ENCODE measurements at regions not wholly inside any gene's neighbourhood (a gene's known extent, or its start where the extent isn't known, plus 50 kb on each side); places are given as distances from the start of the nearest gene placed in this dataset.

DNA sequence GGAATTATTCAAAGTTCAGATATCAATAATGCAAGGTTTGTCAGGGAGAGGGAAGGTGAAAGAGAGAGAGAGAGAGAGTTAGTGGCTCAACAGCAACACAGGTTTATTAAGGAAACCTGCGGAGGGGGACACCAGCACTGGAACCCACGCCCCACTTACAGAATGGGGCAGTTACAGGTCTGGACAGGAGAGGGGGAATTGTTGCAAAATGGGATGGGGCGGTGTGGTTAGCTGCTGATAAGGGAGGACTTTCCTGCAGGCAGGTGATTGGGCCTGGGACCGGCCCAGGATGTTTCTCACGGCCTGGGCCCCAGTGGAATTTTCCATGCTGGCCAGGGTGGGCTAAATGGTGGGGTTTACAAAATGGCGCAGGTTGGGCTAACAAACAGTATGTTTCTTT lies 278.2 kb upstream of the SLC16A7 start:
- no peak for TF ChIP-seq EZH2phosphoT487 (IDR thresholded peaks at IDR 0.05; ENCODE audit: borderline replicate concordance)
- TF ChIP-seq, protein P1, sequence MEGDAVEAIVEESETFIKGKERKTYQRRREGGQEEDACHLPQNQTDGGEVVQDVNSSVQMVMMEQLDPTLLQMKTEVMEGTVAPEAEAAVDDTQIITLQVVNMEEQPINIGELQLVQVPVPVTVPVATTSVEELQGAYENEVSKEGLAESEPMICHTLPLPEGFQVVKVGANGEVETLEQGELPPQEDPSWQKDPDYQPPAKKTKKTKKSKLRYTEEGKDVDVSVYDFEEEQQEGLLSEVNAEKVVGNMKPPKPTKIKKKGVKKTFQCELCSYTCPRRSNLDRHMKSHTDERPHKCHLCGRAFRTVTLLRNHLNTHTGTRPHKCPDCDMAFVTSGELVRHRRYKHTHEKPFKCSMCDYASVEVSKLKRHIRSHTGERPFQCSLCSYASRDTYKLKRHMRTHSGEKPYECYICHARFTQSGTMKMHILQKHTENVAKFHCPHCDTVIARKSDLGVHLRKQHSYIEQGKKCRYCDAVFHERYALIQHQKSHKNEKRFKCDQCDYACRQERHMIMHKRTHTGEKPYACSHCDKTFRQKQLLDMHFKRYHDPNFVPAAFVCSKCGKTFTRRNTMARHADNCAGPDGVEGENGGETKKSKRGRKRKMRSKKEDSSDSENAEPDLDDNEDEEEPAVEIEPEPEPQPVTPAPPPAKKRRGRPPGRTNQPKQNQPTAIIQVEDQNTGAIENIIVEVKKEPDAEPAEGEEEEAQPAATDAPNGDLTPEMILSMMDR (conservative IDR thresholded peaks at IDR 0.05; ENCODE audit: low read length) = no peak
